ENCODE measurements at regions not wholly inside any gene's neighbourhood (a gene's known extent, or its start where the extent isn't known, plus 50 kb on each side); places are given as distances from the start of the nearest gene placed in this dataset.

DNA sequence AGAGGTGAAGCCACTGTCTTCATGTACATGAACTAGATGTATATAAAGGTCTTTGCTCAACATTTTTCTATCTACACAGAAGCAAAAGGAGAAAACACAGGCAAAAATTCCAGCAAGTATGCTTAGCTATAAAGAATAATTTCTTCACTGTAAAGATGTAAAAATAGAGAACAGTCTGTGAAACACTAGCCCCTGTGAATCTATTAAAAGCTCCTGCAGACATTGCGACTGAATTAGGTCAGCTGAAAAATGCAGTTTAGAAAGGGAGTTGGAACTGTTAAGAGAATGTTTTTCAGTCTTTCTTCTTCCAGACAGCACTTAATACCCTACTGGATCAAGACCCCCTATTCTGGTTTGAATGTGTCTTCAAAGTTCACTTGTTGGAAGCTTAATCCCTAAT lies 291.5 kb downstream of the KBTBD8 start:
- Histone ChIP-seq H3K14ac (ENCODE audit: insufficient read length) (no peak overlapping the region), H3K79me1 (ENCODE audit: low read depth, low read length) (no peaks in the 10 kb centered on the region), H3K4me2 (ENCODE audit: insufficient read depth in 1 of 2, low read depth in 2 of 2, low read length in 2 of 2) (no peak overlapping the region), H2BK120ac (replicated peaks; ENCODE audit: low read depth, low read length) (no peak overlapping the region), H3K4me3 (ENCODE audit: extremely low read depth in 1 of 4, insufficient read depth in 2 of 4, low read depth in 3 of 4, low read length in 4 of 4) (no peak overlapping the region), H2AK5ac (ENCODE audit: low read depth, low read length) (no peak overlapping the region), H2AFZ (ENCODE audit: low read length) (no peak overlapping the region), H3K79me2 (ENCODE audit: control insufficient read depth in 1 of 2, insufficient read depth in 2 of 2, low read length in 2 of 2) (no peaks in the 10 kb centered on the region), H4K8ac (ENCODE audit: extremely low read depth, insufficient read depth, low read length) (no peak overlapping the region), H3K36me3 (ENCODE audit: control insufficient read depth in 2 of 4, insufficient read depth in 4 of 4, low read length in 3 of 4) (no peaks in the 10 kb centered on the region), H2BK5ac (ENCODE audit: low read depth, low read length) (no peak overlapping the region), H3K27me3 (replicated peaks in 1 of 4; ENCODE audit: control insufficient read depth in 3 of 4, extremely low read depth in 1 of 4, insufficient read depth in 3 of 4, low read length in 3 of 4) (no peaks in the 10 kb centered on the region), H4K91ac (replicated peaks; ENCODE audit: insufficient read length, low read length) (no peak overlapping the region), H3K27ac (ENCODE audit: low read depth, low read length) (no peak overlapping the region), H4K5ac (ENCODE audit: insufficient read length, low read depth, low read length) (no peak overlapping the region), H3K9ac (replicated peaks in 1 of 4; ENCODE audit: extremely low read depth in 1 of 4, low read depth in 3 of 4, low read length in 3 of 4) (no peak overlapping the region), H3K23ac (ENCODE audit: insufficient read length) (no peak overlapping the region), H4K20me1 (replicated peaks in 1 of 2; ENCODE audit: control insufficient read depth in 1 of 2, insufficient read depth in 2 of 2, low read length in 2 of 2) (no peaks in the 10 kb centered on the region), H3K9me3 (ENCODE audit: insufficient read depth in 2 of 2, low read depth in 1 of 2, low read length in 1 of 2) (no peaks in the 10 kb centered on the region), H3K18ac (ENCODE audit: extremely low read depth, low read length) (no peak overlapping the region), H3K56ac (replicated peaks; ENCODE audit: insufficient read length, low read depth, low read length) (no peak overlapping the region), H3K4ac (replicated peaks; ENCODE audit: insufficient read length, low read depth, low read length) (no peak overlapping the region), H3K23me2 (ENCODE audit: low read depth, low read length) (no peaks in the 10 kb centered on the region), H2BK15ac (ENCODE audit: low read length) (no peak overlapping the region), H2BK12ac (ENCODE audit: low read depth, low read length) (no peak overlapping the region), H3K4me1 (replicated peaks in 1 of 4; ENCODE audit: control insufficient read depth in 3 of 4, insufficient read depth in 4 of 4, low read length in 3 of 4) (no peaks in the 10 kb centered on the region), H2BK20ac (ENCODE audit: low read length) (no peak overlapping the region)
- FAIRE-seq (no peak), DNase-seq (ENCODE audit: low read depth in 1 of 2, low spot score in 2 of 2) (no peak)
- POLR2A ChIA-PET (ENCODE audit: partially characterized antibody), result no interaction called here
- CTCF ChIA-PET (ENCODE audit: partially characterized antibody), result interaction anchor here (1.1 kb wide), 1 partner anchor 25 kb away, joined by 3 read pairs; no protein-coding TSS in a partner anchor
- 100% methylated on average over 1 of the region's 1 CpG; no CpG with 5 or more reads in 1 of the 2 experiments for WGBS, 2 experiments (ENCODE audit: extremely low coverage in 1 of 2, insufficient coverage in 1 of 2, insufficient read length in 1 of 2, insufficient replicate concordance in 2 of 2, low coverage in 1 of 2, low lambda C conversion rate in 2 of 2, missing lambda C conversion rate in 1 of 2)
- TF ChIP-seq CREB1 (IDR thresholded peaks at IDR 0.05) (no peak), SP2 (IDR thresholded peaks at IDR 0.05; ENCODE audit: low read length) (no peak), JUN (IDR thresholded peaks at IDR 0.05; ENCODE audit: low read depth, low read length) (no peak), SUZ12 (IDR thresholded peaks at IDR 0.05; ENCODE audit: low read length) (no peak), FOSL1 (IDR thresholded peaks at IDR 0.05; ENCODE audit: insufficient read depth, low read depth, low read length) (no peak)
- TF ChIP-seq, protein P1, sequence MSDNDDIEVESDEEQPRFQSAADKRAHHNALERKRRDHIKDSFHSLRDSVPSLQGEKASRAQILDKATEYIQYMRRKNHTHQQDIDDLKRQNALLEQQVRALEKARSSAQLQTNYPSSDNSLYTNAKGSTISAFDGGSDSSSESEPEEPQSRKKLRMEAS (IDR thresholded peaks at IDR 0.05), result no peak
- TF ChIP-seq, protein P2, sequence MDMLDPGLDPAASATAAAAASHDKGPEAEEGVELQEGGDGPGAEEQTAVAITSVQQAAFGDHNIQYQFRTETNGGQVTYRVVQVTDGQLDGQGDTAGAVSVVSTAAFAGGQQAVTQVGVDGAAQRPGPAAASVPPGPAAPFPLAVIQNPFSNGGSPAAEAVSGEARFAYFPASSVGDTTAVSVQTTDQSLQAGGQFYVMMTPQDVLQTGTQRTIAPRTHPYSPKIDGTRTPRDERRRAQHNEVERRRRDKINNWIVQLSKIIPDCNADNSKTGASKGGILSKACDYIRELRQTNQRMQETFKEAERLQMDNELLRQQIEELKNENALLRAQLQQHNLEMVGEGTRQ (IDR thresholded peaks at IDR 0.05; ENCODE audit: low read length), result no peak

Measured in H1 (cell line).